NB4 (cell line): ENCODE measurements at regions not wholly inside any gene's neighbourhood (a gene's known extent, or its start where the extent isn't known, plus 50 kb on each side); places are given as distances from the start of the nearest gene placed in this dataset.

Experiments
- POLR2A ChIP-seq: IDR thresholded peaks from 2 replicates; pipeline ENCODE4 v1.6.1; 2011; ENCODE audit warnings: mild to moderate bottlenecking; ENCODE audit not compliant: insufficient read length; ENCODE audit errors: extremely low read depth
- TF ChIP-seq, protein P1 (sequence below): IDR thresholded peaks from one replicate; pipeline ENCODE4 v1.5.1; 2012; ENCODE audit warnings: low read depth, low read length

DNA sequence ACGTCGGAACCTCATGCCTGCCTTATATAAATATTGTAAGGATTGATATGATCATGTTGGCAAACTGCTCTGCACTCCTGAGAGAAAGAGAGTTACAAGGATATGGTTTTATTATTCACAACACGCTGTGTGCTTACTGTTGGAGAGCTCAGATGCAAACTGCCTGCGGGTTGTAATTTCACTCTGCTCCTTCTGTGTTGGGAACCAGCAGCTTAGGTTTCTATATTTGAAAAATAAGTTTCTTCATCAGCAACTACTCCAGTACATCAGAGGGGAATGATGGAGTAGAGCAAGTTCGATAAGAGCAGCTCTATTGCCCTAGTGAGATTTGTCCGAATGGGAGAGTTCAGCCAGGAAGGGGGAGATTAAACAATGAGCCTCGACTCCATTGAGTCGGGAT is 106.9 kb upstream of the UBL3 start:
- TF ChIP-seq, protein P1, sequence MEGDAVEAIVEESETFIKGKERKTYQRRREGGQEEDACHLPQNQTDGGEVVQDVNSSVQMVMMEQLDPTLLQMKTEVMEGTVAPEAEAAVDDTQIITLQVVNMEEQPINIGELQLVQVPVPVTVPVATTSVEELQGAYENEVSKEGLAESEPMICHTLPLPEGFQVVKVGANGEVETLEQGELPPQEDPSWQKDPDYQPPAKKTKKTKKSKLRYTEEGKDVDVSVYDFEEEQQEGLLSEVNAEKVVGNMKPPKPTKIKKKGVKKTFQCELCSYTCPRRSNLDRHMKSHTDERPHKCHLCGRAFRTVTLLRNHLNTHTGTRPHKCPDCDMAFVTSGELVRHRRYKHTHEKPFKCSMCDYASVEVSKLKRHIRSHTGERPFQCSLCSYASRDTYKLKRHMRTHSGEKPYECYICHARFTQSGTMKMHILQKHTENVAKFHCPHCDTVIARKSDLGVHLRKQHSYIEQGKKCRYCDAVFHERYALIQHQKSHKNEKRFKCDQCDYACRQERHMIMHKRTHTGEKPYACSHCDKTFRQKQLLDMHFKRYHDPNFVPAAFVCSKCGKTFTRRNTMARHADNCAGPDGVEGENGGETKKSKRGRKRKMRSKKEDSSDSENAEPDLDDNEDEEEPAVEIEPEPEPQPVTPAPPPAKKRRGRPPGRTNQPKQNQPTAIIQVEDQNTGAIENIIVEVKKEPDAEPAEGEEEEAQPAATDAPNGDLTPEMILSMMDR: no peak
- no peak for TF ChIP-seq POLR2A
